K562 (cell line): ENCODE measurements at regions not wholly inside any gene's neighbourhood (a gene's known extent, or its start where the extent isn't known, plus 50 kb on each side); places are given as distances from the start of the nearest gene placed in this dataset.
A peak's percentile ranks its signal among the peaks of the same experiment; 100 is the strongest.

Source experiments
- ATAC-seq: fragments of 200-7000 bp; cut with Tn5 transposase; 3 replicates; pipeline ENCODE4 v1.9.1; 2020; ENCODE audit warnings: moderate library complexity
- BruUV-seq: library from RNA; stranded (reverse); fragments of 400-500 nt; replicated peaks from 2 replicates; lab custom pipeline; 2021; lab: Mats Ljungman, UMichigan
- CTCF ChIA-PET: fragments of 300-600 bp; formaldehyde crosslinking; extraction: SDS; loops from one replicate; lab custom pipeline; 2021; ENCODE audit warnings: low intra/inter-chr PET ratio; lab: Yijun Ruan, JAX
- POLR2A ChIA-PET: fragments of 300-600, 350-650 bp; sonication (Branson Sonifier 250); formaldehyde crosslinking; extraction: SDS; loops from one replicate; lab custom pipeline; 2021; ENCODE audit warnings: antibody characterized with exemption, inconsistent platforms; lab: Yijun Ruan, JAX
- DNase-seq, 4 experiments: peaks; one replicate each; pipeline versions ENCODE4 v3.0.0 to v3.0.0-alpha.2; 2011 to 2018; ENCODE audit warnings: low spot score in 3 of 4, mixed read lengths in 3 of 4; ENCODE audit errors: extremely low read depth in 1 of 4
- FAIRE-seq: peaks from 2 replicates; lab custom pipeline; 2011; peaks lifted over from hg19 to GRCh38; lab: Jason Lieb, UNC
- H2AFZ ChIP-seq: 2 replicates; pipeline ENCODE4 v1.6.0; 2011; ENCODE audit warnings: low read depth, low read length, control low read depth, inconsistent platforms
- H3K27ac ChIP-seq: fragments of 200-600 bp; 3 replicates; pipeline ENCODE4 v1.8.0; 2011; ENCODE audit warnings: low read depth, mild to moderate bottlenecking, control low read depth, inconsistent platforms, low read length, moderate library complexity, mixed read lengths; ENCODE audit errors: extremely low read depth
- H3K27me3 ChIP-seq, 2 experiments: fragments of 300-600 bp in 1 of 2; 2 replicates in 1 of 2; 3 replicates in 1 of 2; pipeline versions ENCODE4 v1.6.0 to v1.8.0; 2011; ENCODE audit warnings: inconsistent platforms in 2 of 2, low read length in 2 of 2, mild to moderate bottlenecking in 1 of 2, mixed read lengths in 1 of 2, moderate library complexity in 1 of 2; ENCODE audit not compliant: control insufficient read depth in 2 of 2, insufficient read depth in 2 of 2
- H3K36me3 ChIP-seq: fragments of 300-600 bp; 3 replicates; pipeline ENCODE4 v1.8.0; 2011; ENCODE audit warnings: mild to moderate bottlenecking, low read length, inconsistent platforms; ENCODE audit not compliant: control insufficient read depth, insufficient read depth
- H3K4me1 ChIP-seq, 2 experiments: fragments of 200-600 bp in 1 of 2; replicated peaks in 1 of 2; 2 replicates in 1 of 2; 3 replicates in 1 of 2; pipeline versions ENCODE4 v1.5.1 to v1.8.0; 2011; ENCODE audit warnings: inconsistent platforms in 2 of 2, low read length in 2 of 2, mild to moderate bottlenecking in 1 of 2, mixed read lengths in 1 of 2, moderate library complexity in 1 of 2; ENCODE audit not compliant: control insufficient read depth in 2 of 2, insufficient read depth in 2 of 2
- H3K4me2 ChIP-seq: 2 replicates; pipeline ENCODE4 v1.6.1; 2011; ENCODE audit warnings: low read length, control low read depth, inconsistent platforms, mixed read lengths; ENCODE audit not compliant: insufficient read depth
- H3K4me3 ChIP-seq: fragments of 200-600 bp; sonication (generic), shearing (Covaris generic); 2 replicates; pipeline ENCODE4 v1.5.1; 2016; ENCODE audit warnings: control low read depth, inconsistent platforms
- H3K79me2 ChIP-seq: fragments of 200-600 bp; 3 replicates; pipeline ENCODE4 v1.8.0; 2011; ENCODE audit warnings: low read length, inconsistent platforms; ENCODE audit not compliant: control insufficient read depth, insufficient read depth
- H3K9ac ChIP-seq, 2 experiments: 2 replicates each; pipeline versions ENCODE4 v1.6.0 to v1.6.1; 2011; ENCODE audit warnings: low read depth in 2 of 2, low read length in 2 of 2, control low read depth in 1 of 2, inconsistent platforms in 1 of 2, mild to moderate bottlenecking in 1 of 2, mixed read lengths in 1 of 2; ENCODE audit not compliant: insufficient read depth in 1 of 2
- H3K9me1 ChIP-seq: one replicate; pipeline ENCODE4 v1.6.0; 2011; ENCODE audit warnings: inconsistent platforms, mild to moderate bottlenecking, low read length, moderate library complexity; ENCODE audit not compliant: control insufficient read depth, insufficient read depth
- H3K9me3 ChIP-seq: replicated peaks from 2 replicates; pipeline ENCODE4 v1.5.1; 2011; ENCODE audit warnings: low read depth, low read length, inconsistent platforms; ENCODE audit not compliant: control insufficient read depth, insufficient read depth
- H4K20me1 ChIP-seq: replicated peaks from 2 replicates; pipeline ENCODE4 v1.6.1; 2011; ENCODE audit warnings: low read length, inconsistent platforms, mixed read lengths; ENCODE audit not compliant: control insufficient read depth, insufficient read depth
- CEBPB ChIP-seq: fragments of 450-650 bp; IDR thresholded peaks from 2 replicates; pipeline ENCODE4 v1.6.1; 2016; ENCODE audit warnings: missing genetic modification characterization, missing compliant biosample characterization
- CEBPG ChIP-seq, 3 experiments: fragments of 200-800 bp in 1 of 3; sonication (Bioruptor generic) in 1 of 3; sonication (generic) in 1 of 3; formaldehyde crosslinking in 1 of 3; IDR thresholded peaks in 2 of 3; conservative IDR thresholded peaks in 1 of 3; 2 replicates each; pipeline versions ENCODE4 v1.6.1 to v1.8.0; 2016 to 2022; ENCODE audit warnings: missing compliant biosample characterization in 2 of 3, missing genetic modification characterization in 2 of 3, mild to moderate bottlenecking in 1 of 3, missing genetic modification reagents in 1 of 3
- FOXJ2 ChIP-seq: fragments of 200-800 bp; sonication (Bioruptor generic); IDR thresholded peaks from 2 replicates; pipeline ENCODE4 v1.6.1; 2016; ENCODE audit warnings: missing genetic modification characterization, missing compliant biosample characterization
- IRF9 ChIP-seq: fragments of 450-650 bp; IDR thresholded peaks from 2 replicates; pipeline ENCODE4 v1.6.1; 2016; ENCODE audit warnings: missing biosample characterization, missing genetic modification characterization
- PBX2 ChIP-seq, 2 experiments: IDR thresholded peaks in 1 of 2; conservative IDR thresholded peaks in 1 of 2; 2 replicates each; pipeline ENCODE4 v1.6.1; 2016; ENCODE audit warnings: low read depth in 2 of 2, mild to moderate bottlenecking in 1 of 2, missing compliant biosample characterization in 1 of 2, missing genetic modification characterization in 1 of 2, moderate library complexity in 1 of 2
- ZNF274 ChIP-seq: IDR thresholded peaks from 2 replicates; pipeline ENCODE4 v1.6.1; 2011; ENCODE audit warnings: low read depth, mild to moderate bottlenecking, low read length, moderate library complexity, borderline replicate concordance
- WGBS: fragments of 100-300 bp; shearing (Covaris generic); methylation state at CpG from one replicate; pipeline ENCODE4 v1.1.6; 2016; ENCODE audit warnings: low coverage, mixed read lengths; ENCODE audit not compliant: insufficient coverage; ENCODE audit errors: missing lambda C conversion rate; 5-methylcytosine and 5-hydroxymethylcytosine counted together
- in situ Hi-C: fragments of 300-500 bp; cut with MboI; formaldehyde crosslinking; loops from 4 replicates; pipeline ENCODE4 v1.15.0; 2018; ENCODE audit warnings: inconsistent platforms, mixed read lengths
- intact Hi-C: fragments of 100-400 bp; cut with micrococcal nuclease; formaldehyde crosslinking; loops from 2 replicates; pipeline ENCODE4 v1.14.2; 2022

DNA sequence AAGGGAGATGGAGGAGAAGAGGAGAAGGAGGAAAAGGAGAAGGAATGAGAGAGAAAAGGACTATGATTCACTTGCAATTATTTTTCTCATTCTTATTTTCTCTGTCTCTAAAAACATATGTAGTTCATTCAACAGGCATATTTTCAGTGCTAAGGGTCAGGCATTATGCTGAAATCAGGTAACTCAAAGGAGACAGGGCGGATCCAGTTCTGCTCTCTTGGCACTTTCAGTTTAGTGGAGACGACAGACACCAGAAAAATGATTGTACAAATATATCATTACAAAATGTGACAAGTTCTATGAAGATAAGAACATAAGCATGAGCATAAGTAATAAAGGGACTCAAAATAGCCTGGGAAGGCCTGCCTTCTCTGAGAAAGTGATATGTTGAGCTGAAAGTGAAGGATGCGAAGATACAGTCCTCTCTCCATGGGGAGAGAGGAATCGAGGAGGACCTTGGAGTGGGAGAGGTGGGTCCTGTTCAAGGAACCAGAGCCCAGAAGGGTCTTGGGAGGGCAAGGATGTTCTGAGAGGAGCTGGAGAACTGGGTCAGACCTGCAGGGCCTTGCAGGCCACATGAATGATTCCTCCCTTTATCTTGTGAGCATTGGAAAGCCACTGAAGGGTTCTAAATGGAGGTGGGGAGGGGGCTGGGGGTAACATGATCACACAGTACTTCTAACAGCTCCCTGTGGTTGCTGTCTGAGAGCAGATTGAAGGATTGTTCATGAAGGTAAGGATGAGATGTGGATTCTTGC lies 58.6 kb upstream of the TMEM17 start (continued):
- TF ChIP-seq PBX2 (CRISPR knock-in tag; IDR thresholded peaks at IDR 0.05; ENCODE audit: low read depth) (no peak), PBX2 (tag; conservative IDR thresholded peaks at IDR 0.05; ENCODE audit: low read depth) (peak; percentile 40; the same call in 1 of the 2 replicates)

DNA sequence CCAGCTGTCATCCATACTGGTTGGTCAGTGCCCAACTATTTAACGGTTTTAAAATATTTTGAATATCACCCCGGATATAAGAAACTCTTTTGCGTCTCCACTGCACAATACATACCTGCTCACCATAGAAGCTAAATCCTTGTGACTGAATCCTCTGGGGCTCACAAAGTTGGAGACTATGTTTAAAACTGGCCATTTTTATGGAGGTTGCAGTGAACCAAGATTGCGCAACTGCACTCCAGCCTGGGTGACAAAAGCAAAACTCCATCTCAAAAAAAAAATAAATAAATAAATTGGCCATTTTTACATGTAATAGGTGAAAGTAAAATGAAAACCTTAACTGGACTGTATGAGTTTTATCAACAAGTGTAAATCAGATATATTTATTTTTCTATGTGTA lies 55.6 kb upstream of the TMEM17 start:
- no peak overlapping the region for H2AFZ ChIP-seq
- H3K4me1 ChIP-seq: no peaks in the 10 kb centered on the region; a peak in 1 of 5 replicates
- FAIRE-seq (no peak), ATAC-seq (no peak), DNase-seq (no peak)
- no peaks in the 10 kb centered on the region for H3K36me3 ChIP-seq
- WGBS: 0% methylated on average over 4 of the region's 4 CpGs
- no peak overlapping the region for H3K27ac ChIP-seq
- POLR2A ChIA-PET: no interaction called here
- no peaks in the 10 kb centered on the region for H3K79me2 ChIP-seq
- TF ChIP-seq CEBPB (tag) (peak; percentile 97), CEBPG (CRISPR knock-in tag; IDR thresholded peaks at IDR 0.05) (0 out of 2 replicates have a peak, but pooled peaks have one; percentile 25), CEBPG (tag; conservative IDR thresholded peaks at IDR 0.05 in 1 of 2, IDR thresholded peaks at IDR 0.05 in 1 of 2) (peak; percentile 90 to 98), ZNF274 (no peak), IRF9 (tag) (peak; percentile 71), FOXJ2 (tag) (no peak)
- BruUV-seq: no TSS peak
- H3K9me1 ChIP-seq: no peaks in the 10 kb centered on the region
- intact Hi-C loops: no loop called here
- CTCF ChIA-PET: no interaction called here
- no peak overlapping the region for H3K4me2 ChIP-seq
- in situ Hi-C loops: no loop called here
- no peak overlapping the region for H3K9ac ChIP-seq
- peaks cover 4 to 7% of the 10 kb centered on the region in 2 experiments; a peak in 3 of 5 replicates for H3K27me3 ChIP-seq
- H3K4me3 ChIP-seq: no peak overlapping the region
- no peaks in the 10 kb centered on the region for H4K20me1 ChIP-seq
- H3K9me3 ChIP-seq: no peaks in the 10 kb centered on the region
